ENCODE measurements at regions not wholly inside any gene's neighbourhood (a gene's known extent, or its start where the extent isn't known, plus 50 kb on each side); places are given as distances from the start of the nearest gene placed in this dataset.

GRCh38 chr3:31226346-31226745 is 306.4 kb upstream of the STT3B start:
- Histone ChIP-seq H3K4me1 (ENCODE audit: control insufficient read depth, insufficient read depth, low read length) (peaks cover 3% of the 10 kb centered on the region), H3K27me3 (ENCODE audit: control insufficient read depth, insufficient read depth, low read length) (no peaks in the 10 kb centered on the region), H3K4me3 (ENCODE audit: low read length) (no peak overlapping the region), H3K36me3 (ENCODE audit: control insufficient read depth, insufficient read depth, low read length) (no peaks in the 10 kb centered on the region), H3K27ac (ENCODE audit: low read length) (no peak overlapping the region), H3K9me3 (replicated peaks; ENCODE audit: control insufficient read depth, low read depth, low read length) (no peaks in the 10 kb centered on the region)
- DNase-seq, result no peak
- no CpG with 5 or more reads among the region's 3 CpGs for WGBS (ENCODE audit: insufficient coverage)

GRCh38 chr3:31227131-31227562 is 305.6 kb upstream of the STT3B start:
- WGBS (ENCODE audit: insufficient coverage), result 17% methylated on average over 1 of the region's 3 CpGs
- no peaks in the 10 kb centered on the region for H3K36me3 ChIP-seq (ENCODE audit: control insufficient read depth, insufficient read depth, low read length)
- no peak overlapping the region for H3K4me3 ChIP-seq (ENCODE audit: low read length)
- H3K9me3 ChIP-seq (replicated peaks; ENCODE audit: control insufficient read depth, low read depth, low read length), result no peaks in the 10 kb centered on the region
- H3K27ac ChIP-seq (ENCODE audit: low read length), result no peak overlapping the region
- no peaks in the 10 kb centered on the region for H3K27me3 ChIP-seq (ENCODE audit: control insufficient read depth, insufficient read depth, low read length)
- DNase-seq, result peak; percentile 20
- H3K4me1 ChIP-seq (ENCODE audit: control insufficient read depth, insufficient read depth, low read length), result peaks cover 3% of the 10 kb centered on the region

- no peak overlapping the region for H3K4me3 ChIP-seq (ENCODE audit: low read length)
- peaks cover 8% of the 10 kb centered on the region for H3K4me1 ChIP-seq (ENCODE audit: control insufficient read depth, insufficient read depth, low read length)
- no peak overlapping the region for H3K27ac ChIP-seq (ENCODE audit: low read length)
- no peaks in the 10 kb centered on the region for H3K9me3 ChIP-seq (replicated peaks; ENCODE audit: control insufficient read depth, low read depth, low read length)
- 74% methylated on average over 3 of the region's 3 CpGs for WGBS (ENCODE audit: insufficient coverage)
- H3K27me3 ChIP-seq (ENCODE audit: control insufficient read depth, insufficient read depth, low read length), result no peaks in the 10 kb centered on the region
- DNase-seq, result no peak
- H3K36me3 ChIP-seq (ENCODE audit: control insufficient read depth, insufficient read depth, low read length), result no peaks in the 10 kb centered on the region
Observed at GRCh38 chr3:31230425-31231223, 302.1 kb upstream of the STT3B start.

GRCh38 chr3:31232055-31233025 is 300.4 kb upstream of the STT3B start:
- Histone ChIP-seq H3K9me3 (replicated peaks; ENCODE audit: control insufficient read depth, low read depth, low read length) (no peaks in the 10 kb centered on the region), H3K36me3 (ENCODE audit: control insufficient read depth, insufficient read depth, low read length) (no peaks in the 10 kb centered on the region), H3K27ac (ENCODE audit: low read length) (peak overlapping the region; percentile 15), H3K27me3 (ENCODE audit: control insufficient read depth, insufficient read depth, low read length) (no peaks in the 10 kb centered on the region), H3K4me3 (ENCODE audit: low read length) (no peak overlapping the region), H3K4me1 (ENCODE audit: control insufficient read depth, insufficient read depth, low read length) (peaks cover 11% of the 10 kb centered on the region)
- WGBS (ENCODE audit: insufficient coverage), result 57% methylated on average over 5 of the region's 12 CpGs
- DNase-seq, result peak; percentile 71

- no peak for DNase-seq
- peaks cover 11% of the 10 kb centered on the region for H3K4me1 ChIP-seq (ENCODE audit: control insufficient read depth, insufficient read depth, low read length)
Observed at GRCh38 chr3:31234145-31234544, 298.6 kb upstream of the STT3B start.

GRCh38 chr3:31235062-31235700 is 297.5 kb upstream of the STT3B start:
- peak; percentile 76 for DNase-seq
- WGBS (ENCODE audit: insufficient coverage), result 33% methylated on average over 1 of the region's 3 CpGs
- H3K4me3 ChIP-seq (ENCODE audit: low read length), result no peak overlapping the region

More at GRCh38 chr3:31234145-31234544, 298.6 kb upstream of the STT3B start:
- Histone ChIP-seq H3K27me3 (ENCODE audit: control insufficient read depth, insufficient read depth, low read length) (peaks cover 2% of the 10 kb centered on the region), H3K36me3 (ENCODE audit: control insufficient read depth, insufficient read depth, low read length) (no peaks in the 10 kb centered on the region), H3K27ac (ENCODE audit: low read length) (no peak overlapping the region), H3K4me3 (ENCODE audit: low read length) (no peak overlapping the region), H3K9me3 (replicated peaks; ENCODE audit: control insufficient read depth, low read depth, low read length) (no peaks in the 10 kb centered on the region)
- no CpG with 5 or more reads among the region's 6 CpGs for WGBS (ENCODE audit: insufficient coverage)

GRCh38 chr3:31237887-31238286 is 294.8 kb upstream of the STT3B start:
- Histone ChIP-seq H3K27me3 (ENCODE audit: control insufficient read depth, insufficient read depth, low read length) (peaks cover 2% of the 10 kb centered on the region), H3K4me3 (ENCODE audit: low read length) (no peak overlapping the region), H3K36me3 (ENCODE audit: control insufficient read depth, insufficient read depth, low read length) (no peaks in the 10 kb centered on the region), H3K4me1 (ENCODE audit: control insufficient read depth, insufficient read depth, low read length) (peaks cover 11% of the 10 kb centered on the region), H3K27ac (ENCODE audit: low read length) (no peak overlapping the region), H3K9me3 (replicated peaks; ENCODE audit: control insufficient read depth, low read depth, low read length) (no peaks in the 10 kb centered on the region)
- WGBS (ENCODE audit: insufficient coverage), result 31% methylated on average over 2 of the region's 4 CpGs
- DNase-seq, result no peak

More at GRCh38 chr3:31235062-31235700, 297.5 kb upstream of the STT3B start:
- peaks cover 11% of the 10 kb centered on the region for H3K4me1 ChIP-seq (ENCODE audit: control insufficient read depth, insufficient read depth, low read length)
- peaks cover 2% of the 10 kb centered on the region for H3K27me3 ChIP-seq (ENCODE audit: control insufficient read depth, insufficient read depth, low read length)
- H3K9me3 ChIP-seq (replicated peaks; ENCODE audit: control insufficient read depth, low read depth, low read length), result no peaks in the 10 kb centered on the region
- H3K27ac ChIP-seq (ENCODE audit: low read length), result peak overlapping the region; percentile 45
- H3K36me3 ChIP-seq (ENCODE audit: control insufficient read depth, insufficient read depth, low read length), result no peaks in the 10 kb centered on the region

GRCh38 chr3:31240013-31240412 is 292.7 kb upstream of the STT3B start:
- Histone ChIP-seq H3K27ac (ENCODE audit: low read length) (no peak overlapping the region), H3K9me3 (replicated peaks; ENCODE audit: control insufficient read depth, low read depth, low read length) (no peaks in the 10 kb centered on the region), H3K36me3 (ENCODE audit: control insufficient read depth, insufficient read depth, low read length) (no peaks in the 10 kb centered on the region), H3K27me3 (ENCODE audit: control insufficient read depth, insufficient read depth, low read length) (peaks cover 2% of the 10 kb centered on the region), H3K4me1 (ENCODE audit: control insufficient read depth, insufficient read depth, low read length) (peaks cover 7% of the 10 kb centered on the region), H3K4me3 (ENCODE audit: low read length) (no peak overlapping the region)
- DNase-seq, result no peak
- 80% methylated on average over 1 of the region's 5 CpGs for WGBS (ENCODE audit: insufficient coverage)

GRCh38 chr3:31240466-31240865 is 292.3 kb upstream of the STT3B start:
- H3K4me1 ChIP-seq (ENCODE audit: control insufficient read depth, insufficient read depth, low read length), result peaks cover 5% of the 10 kb centered on the region
- WGBS (ENCODE audit: insufficient coverage), result no CpG with 5 or more reads among the region's 1 CpG
- H3K27ac ChIP-seq (ENCODE audit: low read length), result no peak overlapping the region
- H3K36me3 ChIP-seq (ENCODE audit: control insufficient read depth, insufficient read depth, low read length), result no peaks in the 10 kb centered on the region
- H3K9me3 ChIP-seq (replicated peaks; ENCODE audit: control insufficient read depth, low read depth, low read length), result no peaks in the 10 kb centered on the region
- no peak for DNase-seq
- no peak overlapping the region for H3K4me3 ChIP-seq (ENCODE audit: low read length)
- H3K27me3 ChIP-seq (ENCODE audit: control insufficient read depth, insufficient read depth, low read length), result peaks cover 2% of the 10 kb centered on the region

- peaks cover under 1% of the 10 kb centered on the region for H3K4me1 ChIP-seq (ENCODE audit: control insufficient read depth, insufficient read depth, low read length)
- H3K36me3 ChIP-seq (ENCODE audit: control insufficient read depth, insufficient read depth, low read length), result no peaks in the 10 kb centered on the region
- H3K27me3 ChIP-seq (ENCODE audit: control insufficient read depth, insufficient read depth, low read length), result peaks cover 2% of the 10 kb centered on the region
- no peak overlapping the region for H3K27ac ChIP-seq (ENCODE audit: low read length)
- DNase-seq, result no peak
- H3K4me3 ChIP-seq (ENCODE audit: low read length), result no peak overlapping the region
- no peaks in the 10 kb centered on the region for H3K9me3 ChIP-seq (replicated peaks; ENCODE audit: control insufficient read depth, low read depth, low read length)
- WGBS (ENCODE audit: insufficient coverage), result no CpG with 5 or more reads among the region's 1 CpG
Observed at GRCh38 chr3:31240874-31241273, 291.9 kb upstream of the STT3B start.

All from muscle of leg (tissue), 3 donors.